ENCODE measurements at regions not wholly inside any gene's neighbourhood (a gene's known extent, or its start where the extent isn't known, plus 50 kb on each side); places are given as distances from the start of the nearest gene placed in this dataset.

GRCh38 chr6:144566868-144567615 is 281.9 kb downstream of the UTRN start:
- TF ChIP-seq CTCF (IDR thresholded peaks at IDR 0.05) (no peak), POLR2A (IDR thresholded peaks at IDR 0.05) (no peak), POLR2AphosphoS5 (IDR thresholded peaks at IDR 0.05) (no peak)

All from upper lobe of left lung (tissue), 4 donors.